IMR-90 (cell line): ENCODE measurements at regions not wholly inside any gene's neighbourhood (a gene's known extent, or its start where the extent isn't known, plus 50 kb on each side); places are given as distances from the start of the nearest gene placed in this dataset.
"Not testable (repeated sequence)": the region's sequence is repeated elsewhere in the genome, so short reads cannot be mapped to it uniquely, and the experiment has no call there.

Experiments
- ATAC-seq: fragments of 200-7000 bp; cut with Tn5 transposase; 2 replicates; pipeline ENCODE4 v1.9.1; 2020; ENCODE audit warnings: low read depth, mild to moderate bottlenecking, moderate library complexity
- BruUV-seq: library from RNA; stranded (reverse); fragments of 400-500 nt; replicated peaks from 2 replicates; lab custom pipeline; 2021; lab: Mats Ljungman, UMichigan
- CTCF ChIA-PET: fragments of 300-600 bp; formaldehyde crosslinking; extraction: SDS; loops from one replicate; lab custom pipeline; 2021; ENCODE audit warnings: antibody characterized with exemption; lab: Yijun Ruan, JAX
- POLR2A ChIA-PET: fragments of 300-600 bp; sonication (Branson Sonifier 250); formaldehyde crosslinking; loops from one replicate; lab custom pipeline; 2022; ENCODE audit warnings: antibody characterized with exemption; ENCODE audit not compliant: unreplicated experiment; lab: Charles Lee
- DNase-seq: peaks from one replicate; pipeline ENCODE4 v3.0.0; 2013
- H2AFZ ChIP-seq: replicated peaks from 2 replicates; pipeline ENCODE3; 2013; ENCODE audit warnings: low read length, mild to moderate bottlenecking; ENCODE audit not compliant: poor library complexity
- H2AK5ac ChIP-seq: 2 replicates; pipeline ENCODE4 v1.6.1; 2013; ENCODE audit warnings: low read depth, low read length, inconsistent platforms
- H2AK9ac ChIP-seq: replicated peaks from 2 replicates; pipeline ENCODE3; 2013; ENCODE audit warnings: mild to moderate bottlenecking, low read depth, low read length, moderate library complexity; ENCODE audit not compliant: poor library complexity
- H2BK120ac ChIP-seq: 2 replicates; pipeline ENCODE4 v1.6.1; 2013; ENCODE audit warnings: low read depth, low read length, inconsistent platforms
- H2BK15ac ChIP-seq: 3 replicates; pipeline ENCODE4 v1.6.1; 2013; ENCODE audit warnings: low read depth, low read length, inconsistent platforms
- H2BK20ac ChIP-seq: 2 replicates; pipeline ENCODE4 v1.6.1; 2013; ENCODE audit warnings: low read depth, mild to moderate bottlenecking, inconsistent platforms, low read length, moderate library complexity
- H2BK5ac ChIP-seq: 2 replicates; pipeline ENCODE4 v1.6.1; 2013; ENCODE audit warnings: mild to moderate bottlenecking, low read depth, low read length, inconsistent platforms; ENCODE audit not compliant: poor library complexity, severe bottlenecking
- H3K14ac ChIP-seq: replicated peaks from 2 replicates; pipeline ENCODE4 v1.6.1; 2013; ENCODE audit warnings: low read depth, low read length, inconsistent platforms
- H3K18ac ChIP-seq: 2 replicates; pipeline ENCODE4 v1.6.1; 2013; ENCODE audit warnings: low read depth, low read length, control low read depth
- H3K23ac ChIP-seq: 2 replicates; pipeline ENCODE4 v1.6.1; 2013; ENCODE audit warnings: low read depth, low read length, inconsistent platforms
- H3K27ac ChIP-seq: 2 replicates; pipeline ENCODE4 v1.5.1; 2013; ENCODE audit warnings: mild to moderate bottlenecking, control low read depth, low read length; ENCODE audit not compliant: insufficient read depth
- H3K27me3 ChIP-seq: 2 replicates; pipeline ENCODE4 v1.6.1; 2013; ENCODE audit warnings: low read length; ENCODE audit not compliant: control insufficient read depth, insufficient read depth
- H3K36me3 ChIP-seq: 2 replicates; pipeline ENCODE4 v1.6.1; 2013; ENCODE audit warnings: low read length, mixed read lengths; ENCODE audit not compliant: control insufficient read depth, insufficient read depth
- H3K4ac ChIP-seq: 2 replicates; pipeline ENCODE4 v1.6.1; 2013; ENCODE audit warnings: low read depth, low read length, inconsistent platforms
- H3K4me1 ChIP-seq: 2 replicates; pipeline ENCODE4 v1.6.1; 2013; ENCODE audit warnings: low read length, mixed read lengths; ENCODE audit not compliant: control insufficient read depth, insufficient read depth
- H3K4me2 ChIP-seq: 2 replicates; pipeline ENCODE4 v1.6.1; 2013; ENCODE audit warnings: low read depth, mild to moderate bottlenecking, control low read depth, low read length, moderate library complexity
- H3K4me3 ChIP-seq: 2 replicates; pipeline ENCODE4 v1.5.1; 2013; ENCODE audit warnings: low read depth, mild to moderate bottlenecking, control low read depth, low read length, moderate library complexity; ENCODE audit not compliant: insufficient read depth
- H3K56ac ChIP-seq: 2 replicates; pipeline ENCODE4 v1.6.1; 2013; ENCODE audit warnings: low read length, inconsistent platforms; ENCODE audit not compliant: insufficient read depth; ENCODE audit errors: extremely low read depth
- H3K79me1 ChIP-seq, 2 experiments: 2 replicates each; pipeline ENCODE4 v1.6.1; 2013; ENCODE audit warnings: low read length in 2 of 2, inconsistent platforms in 1 of 2, low read depth in 1 of 2
- H3K9ac ChIP-seq: 2 replicates; pipeline ENCODE4 v1.6.1; 2013; ENCODE audit warnings: low read depth, low read length, control low read depth
- H3K9me1 ChIP-seq: 2 replicates; pipeline ENCODE4 v1.6.1; 2013; ENCODE audit warnings: low read length, inconsistent platforms; ENCODE audit not compliant: insufficient read depth
- H3K9me3 ChIP-seq: 2 replicates; pipeline ENCODE4 v1.6.1; 2013; ENCODE audit warnings: low read length; ENCODE audit not compliant: control insufficient read depth, insufficient read depth
- H4K20me1 ChIP-seq: 2 replicates; pipeline ENCODE4 v1.6.1; 2013; ENCODE audit warnings: low read length, inconsistent platforms; ENCODE audit not compliant: insufficient read depth
- H4K5ac ChIP-seq: 2 replicates; pipeline ENCODE4 v1.6.1; 2013; ENCODE audit warnings: mild to moderate bottlenecking, low read depth, low read length, control low read depth
- H4K8ac ChIP-seq, 2 experiments: 2 replicates each; pipeline ENCODE4 v1.6.1; 2013; ENCODE audit warnings: low read depth in 2 of 2, low read length in 2 of 2, control low read depth in 1 of 2, inconsistent platforms in 1 of 2
- H4K91ac ChIP-seq: 2 replicates; pipeline ENCODE4 v1.6.1; 2013; ENCODE audit warnings: low read depth, low read length, inconsistent platforms; ENCODE audit not compliant: insufficient read depth
- WGBS, 2 experiments: methylation state at CpG; one replicate each; pipeline versions ENCODE4 v1.1.5 to v1.1.7; 2013; ENCODE audit warnings: missing lambda C conversion rate in 2 of 2; ENCODE audit not compliant: insufficient read length in 1 of 2; ENCODE audit errors: extremely low coverage in 2 of 2; 5-methylcytosine and 5-hydroxymethylcytosine counted together
- dilution Hi-C: fragments of 300-500 bp; cut with HindIII; formaldehyde crosslinking; loops from one replicate; pipeline ENCODE4 v1.14.3; 2018; ENCODE audit warnings: low sequenced_read_pairs; ENCODE audit not compliant: unreplicated experiment
- in situ Hi-C: fragments of 300-500 bp; cut with MboI; formaldehyde crosslinking; loops from 3 replicates; pipeline ENCODE4 v1.14.3; 2019; ENCODE audit warnings: low sequenced_read_pairs, inconsistent platforms, mixed read lengths
- intact Hi-C: fragments of 100-400 bp; cut with micrococcal nuclease; formaldehyde crosslinking; loops from 2 replicates; pipeline ENCODE4 v1.10.0; 2022

DNA sequence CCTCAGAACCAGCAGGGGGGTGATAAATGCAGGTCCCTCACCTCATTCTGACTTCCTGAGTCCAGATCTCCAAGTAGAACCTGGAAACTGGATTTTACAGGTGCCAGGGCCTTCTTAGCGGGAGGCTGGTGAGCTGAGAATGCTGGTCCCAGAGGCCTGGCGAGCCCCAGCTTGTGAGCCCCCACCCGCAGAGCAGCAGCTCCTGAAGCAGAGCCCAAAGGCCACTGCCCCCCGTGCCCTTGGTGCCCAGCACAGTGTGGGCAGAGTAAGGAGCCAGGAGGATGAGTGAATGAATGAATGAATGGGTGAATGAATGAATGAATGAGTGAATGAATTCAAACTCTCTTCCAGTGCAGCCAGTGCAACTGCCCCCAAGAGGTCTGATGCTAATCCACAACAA lies 142.4 kb upstream of the FOXD4L5 start:
- H2AK9ac ChIP-seq, H2BK5ac ChIP-seq, H2AFZ ChIP-seq, POLR2A ChIA-PET, H3K18ac ChIP-seq, CTCF ChIA-PET, H3K9ac ChIP-seq, dilution Hi-C loops, H3K4me3 ChIP-seq, H2AK5ac ChIP-seq, H3K4me2 ChIP-seq, H3K56ac ChIP-seq, intact Hi-C loops, H2BK20ac ChIP-seq, H3K27me3 ChIP-seq, in situ Hi-C loops, H4K8ac ChIP-seq, DNase-seq, H3K4ac ChIP-seq, H3K14ac ChIP-seq, BruUV-seq, H3K9me1 ChIP-seq, H3K23ac ChIP-seq, H4K5ac ChIP-seq, H4K20me1 ChIP-seq, H3K27ac ChIP-seq, H2BK120ac ChIP-seq, H3K79me1 ChIP-seq, H3K4me1 ChIP-seq, H4K91ac ChIP-seq, H2BK15ac ChIP-seq, ATAC-seq, H3K36me3 ChIP-seq: not testable (repeated sequence)
- no CpG with 5 or more reads among the region's 4 CpGs for WGBS, 2 experiments
- H3K9me3 ChIP-seq: peaks cover 13% of the 10 kb centered on the region; the same call in 1 of the 2 replicates

DNA sequence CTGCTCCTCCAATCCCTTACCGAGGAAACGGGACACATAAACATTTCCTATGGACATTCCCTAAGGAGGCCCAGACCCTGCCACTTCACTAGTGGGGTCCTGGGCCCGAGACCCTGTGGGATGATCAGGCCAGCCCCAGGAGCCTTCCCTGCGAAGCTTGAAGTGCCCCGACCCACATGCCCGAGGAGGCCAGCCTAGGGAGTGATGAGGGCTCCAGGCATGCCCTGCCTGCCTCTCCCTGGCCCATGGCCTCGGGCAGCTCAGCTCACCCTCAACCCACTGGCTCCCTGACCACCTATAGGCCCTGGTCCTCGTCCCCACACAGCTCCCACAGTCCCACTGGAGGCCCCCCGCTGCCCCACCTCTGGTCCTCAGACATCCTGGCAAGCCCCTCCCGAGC lies 141.8 kb upstream of the FOXD4L5 start:
- in situ Hi-C loops, H3K36me3 ChIP-seq, H3K27me3 ChIP-seq, H2AFZ ChIP-seq, H4K20me1 ChIP-seq, H3K9ac ChIP-seq, H3K4me2 ChIP-seq, H4K8ac ChIP-seq, H2BK5ac ChIP-seq, H3K4ac ChIP-seq, BruUV-seq, H3K9me3 ChIP-seq, H2BK120ac ChIP-seq, dilution Hi-C loops, DNase-seq, H3K27ac ChIP-seq, H4K91ac ChIP-seq, intact Hi-C loops, H2BK15ac ChIP-seq, ATAC-seq, H4K5ac ChIP-seq, H2AK9ac ChIP-seq, H2BK20ac ChIP-seq, H3K14ac ChIP-seq, H3K9me1 ChIP-seq, H3K4me1 ChIP-seq, H3K18ac ChIP-seq, H3K4me3 ChIP-seq, H2AK5ac ChIP-seq, H3K56ac ChIP-seq, H3K23ac ChIP-seq, CTCF ChIA-PET, POLR2A ChIA-PET, H3K79me1 ChIP-seq: not testable (repeated sequence)
- WGBS, 2 experiments: no CpG with 5 or more reads among the region's 10 CpGs
